Glomerular visceral epithelial cell (primary cell): ENCODE measurements at regions not wholly inside any gene's neighbourhood (a gene's known extent, or its start where the extent isn't known, plus 50 kb on each side); places are given as distances from the start of the nearest gene placed in this dataset.

Source experiments
- DNase-seq: peaks from one replicate; pipeline ENCODE4 v3.0.0-alpha.2; 2016; ENCODE audit errors: extremely low spot score

GRCh38 chr7:98679741-98680140 is 62.7 kb downstream of the NPTX2 start:
- DNase-seq: peak; percentile 17

DNA sequence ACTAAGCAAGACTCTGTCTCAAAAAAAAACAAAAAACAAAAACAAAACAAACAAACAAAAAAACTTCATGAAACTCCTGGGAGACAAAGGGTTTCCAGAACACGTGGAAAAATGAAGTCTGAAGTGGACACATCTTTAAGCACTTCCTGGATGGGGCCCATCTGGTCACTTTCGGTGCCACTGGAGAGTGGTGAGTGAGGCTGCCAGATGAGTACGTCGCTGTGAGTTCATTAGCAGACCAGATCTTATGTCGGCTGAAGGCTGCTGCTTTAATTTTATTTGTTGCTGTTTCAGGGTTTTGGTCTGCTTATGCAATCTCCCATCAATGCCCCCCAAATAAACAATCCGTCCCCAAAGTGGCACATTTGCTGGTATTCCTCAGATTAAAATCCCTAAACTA is 64.4 kb downstream of the NPTX2 start:
- DNase-seq: no peak

GRCh38 chr7:98681951-98682350 is 64.9 kb downstream of the NPTX2 start:
- no peak for DNase-seq

- no peak for DNase-seq
These were observed 66.4 kb downstream of the NPTX2 start for GRCh38 chr7:98683514-98683913.

- DNase-seq: no peak
These were observed 68.5 kb downstream of the NPTX2 start for GRCh38 chr7:98685541-98685940.

DNA sequence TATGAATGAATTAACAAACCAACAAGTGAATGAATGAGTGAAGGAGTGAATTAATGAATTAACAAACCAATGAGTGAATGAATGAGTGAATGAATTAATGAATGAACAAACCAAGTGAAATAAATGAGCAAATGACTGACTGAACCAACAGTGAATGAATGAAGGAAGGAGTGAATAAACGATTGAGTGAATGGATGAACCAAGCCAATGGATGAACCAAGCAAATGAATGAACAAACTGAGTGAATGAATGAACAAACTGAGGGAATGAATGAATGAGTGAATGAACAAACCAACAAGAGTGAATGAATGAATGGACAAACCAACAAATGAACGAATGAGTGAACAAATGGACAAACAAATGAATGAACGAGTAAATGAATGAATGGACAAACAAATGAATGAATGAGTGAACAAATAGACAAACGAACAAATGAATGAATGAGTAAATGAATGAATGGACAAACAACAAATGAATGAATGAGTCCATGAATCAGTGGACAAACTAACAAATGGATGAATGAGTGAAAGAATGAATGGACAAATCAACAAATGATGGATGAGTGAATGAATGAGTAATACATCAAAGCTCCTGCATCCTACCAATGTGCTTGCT is 69.5 kb downstream of the NPTX2 start:
- DNase-seq: no peak

DNA sequence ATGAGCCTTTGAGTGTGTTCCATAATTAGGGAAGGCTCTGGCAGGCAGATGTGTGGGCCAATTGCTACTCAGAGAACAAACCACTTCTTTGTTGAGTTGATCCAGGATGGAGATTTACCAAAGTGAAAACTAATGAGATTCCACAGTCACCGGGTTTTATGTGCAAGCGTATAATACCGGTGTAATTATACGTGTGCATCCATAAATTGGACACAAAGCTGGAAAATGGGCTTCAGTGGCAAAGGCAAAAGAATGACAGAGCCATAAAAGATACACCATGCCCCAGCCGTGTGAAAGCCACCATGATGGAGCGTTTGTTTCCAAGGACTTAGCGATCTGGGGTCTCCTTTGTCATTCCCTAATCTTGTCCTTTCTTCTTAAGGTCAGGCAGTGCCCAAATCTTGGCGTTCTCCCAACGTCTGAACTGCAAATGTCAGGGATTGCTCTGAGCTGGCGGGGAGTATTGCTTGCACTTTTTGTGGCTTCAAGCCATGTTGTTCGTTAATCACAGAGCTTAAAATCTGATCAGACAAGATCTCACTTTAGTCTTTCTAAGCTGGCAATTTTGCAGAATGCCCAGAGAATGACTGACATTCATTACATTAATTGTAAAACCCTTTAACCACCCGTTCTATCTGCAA is 70.1 kb downstream of the NPTX2 start:
- no peak for DNase-seq

DNA sequence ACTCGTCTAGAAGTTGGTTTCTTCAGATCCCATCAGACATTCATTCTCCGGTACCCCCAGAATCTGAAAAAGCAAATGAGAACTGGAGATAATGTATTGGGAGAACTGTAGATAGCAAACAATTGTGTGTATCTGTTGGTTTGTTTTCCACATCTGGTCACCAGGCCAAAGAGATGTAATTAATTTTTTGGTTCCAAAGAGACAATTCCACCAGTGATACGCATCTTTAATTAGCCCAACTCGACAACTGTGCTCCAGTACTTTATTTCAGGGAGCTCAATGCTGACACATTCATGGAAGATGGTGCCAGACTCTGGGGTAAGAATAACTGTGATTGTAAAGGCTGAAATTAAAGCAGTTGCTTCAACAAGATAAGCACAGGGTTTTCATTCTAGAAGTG is 74.5 kb downstream of the NPTX2 start:
- DNase-seq: no peak

GRCh38 chr7:98697083-98697482 is 80.0 kb downstream of the NPTX2 start:
- no peak for DNase-seq

DNA sequence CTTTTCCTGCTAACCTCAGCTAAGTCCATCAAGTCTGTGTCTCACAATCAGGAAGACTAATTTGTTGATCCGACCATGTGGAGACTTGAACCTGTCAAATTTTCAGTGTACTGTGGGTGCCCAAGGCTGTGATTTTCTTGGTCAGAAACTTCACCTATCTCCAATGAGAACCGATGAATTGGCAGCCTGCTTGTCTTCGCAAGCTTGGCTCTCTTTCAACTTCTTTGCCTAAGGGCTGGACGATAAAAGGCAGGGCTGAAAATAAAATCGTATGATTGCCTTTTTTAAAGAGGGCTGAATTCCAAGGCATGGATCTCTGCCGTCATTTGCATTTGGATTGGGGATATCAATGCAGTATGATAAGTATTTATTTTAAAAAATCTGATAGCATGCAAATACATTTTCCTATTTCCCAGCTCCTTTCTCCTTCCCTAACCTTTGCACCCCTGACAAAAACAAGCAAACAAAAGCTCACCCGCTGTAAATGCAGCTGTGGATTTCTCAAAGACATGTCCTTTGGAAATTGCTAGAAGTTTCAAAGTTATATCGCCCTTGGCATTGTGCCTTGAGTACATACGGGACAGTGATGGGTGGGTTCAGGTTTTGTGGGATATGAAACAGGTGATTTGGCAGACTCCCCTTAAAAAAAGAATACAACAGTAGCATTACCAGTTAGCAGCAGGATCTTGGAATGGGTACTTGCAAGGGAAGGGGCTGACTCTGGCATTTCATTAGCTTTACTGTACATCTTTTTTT is 80.6 kb downstream of the NPTX2 start:
- no peak for DNase-seq

GRCh38 chr7:98698976-98699375 is 81.9 kb downstream of the NPTX2 start:
- no peak for DNase-seq

- no peak for DNase-seq
These were observed 83.4 kb downstream of the NPTX2 start for GRCh38 chr7:98700533-98700932.

DNA sequence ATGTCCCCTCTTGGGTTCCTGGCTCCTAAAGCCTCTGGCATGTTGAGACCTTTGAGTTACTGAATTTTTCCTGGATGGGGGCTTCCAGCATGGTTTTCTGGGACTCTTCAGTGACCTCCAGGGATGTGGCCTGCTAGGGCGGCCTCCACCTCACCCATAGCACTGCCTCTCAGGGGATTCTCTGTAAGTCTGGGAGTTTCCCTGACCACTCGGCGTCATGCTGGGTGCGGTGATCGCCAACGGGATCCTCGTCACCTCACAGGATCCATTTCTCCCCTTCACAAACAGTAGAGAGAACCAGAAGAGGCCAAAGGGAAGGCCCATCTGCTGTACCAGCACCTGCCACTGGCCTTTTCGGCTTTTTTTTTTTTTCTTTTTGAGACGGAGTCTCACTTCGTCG is 84.3 kb downstream of the NPTX2 start:
- DNase-seq: no peak

DNA sequence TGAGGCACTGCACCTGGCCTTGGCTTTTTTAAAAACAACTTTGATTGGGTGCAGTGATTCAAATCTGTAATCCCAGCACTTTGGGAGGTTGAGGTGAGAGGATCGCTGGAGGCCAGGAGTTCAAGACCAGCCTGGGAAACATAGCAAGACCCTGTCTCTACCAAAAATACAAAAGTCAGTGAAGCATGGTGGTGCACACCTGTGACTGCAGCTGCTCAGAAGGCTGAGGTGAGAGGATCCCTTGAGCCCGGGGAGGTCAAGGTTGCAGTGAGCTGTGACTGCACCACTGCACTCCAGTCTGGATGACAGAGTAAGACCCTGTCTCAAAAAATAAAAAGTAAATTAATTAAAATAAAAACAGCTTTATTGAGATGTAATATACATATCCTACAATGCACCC is 84.9 kb downstream of the NPTX2 start:
- DNase-seq: no peak

GRCh38 chr7:98703916-98704315 is 86.8 kb downstream of the NPTX2 start:
- no peak for DNase-seq

- no peak for DNase-seq
These were observed 88.5 kb downstream of the NPTX2 start for GRCh38 chr7:98705626-98706025.

DNA sequence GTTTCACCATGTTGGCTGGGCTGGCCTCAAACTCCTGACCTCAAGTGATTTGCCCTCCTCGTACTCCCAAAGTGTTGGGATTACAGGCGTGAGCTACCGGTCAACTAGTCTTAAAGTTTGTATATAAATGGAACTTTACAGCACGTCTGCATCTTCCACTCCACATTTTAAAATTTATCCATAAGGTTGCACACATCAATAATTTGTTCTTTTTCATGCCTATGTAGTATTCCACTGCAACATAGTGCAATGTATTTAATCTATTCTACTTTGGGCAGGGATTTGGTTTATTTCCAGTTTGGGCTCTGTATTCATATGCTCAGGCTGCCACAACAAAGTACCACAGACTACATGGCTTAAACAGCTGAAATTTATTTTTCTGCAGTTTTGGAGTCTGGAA is 90.0 kb downstream of the NPTX2 start:
- DNase-seq: no peak

GRCh38 chr7:98711945-98712344 is 94.9 kb downstream of the NPTX2 start:
- no peak for DNase-seq

DNA sequence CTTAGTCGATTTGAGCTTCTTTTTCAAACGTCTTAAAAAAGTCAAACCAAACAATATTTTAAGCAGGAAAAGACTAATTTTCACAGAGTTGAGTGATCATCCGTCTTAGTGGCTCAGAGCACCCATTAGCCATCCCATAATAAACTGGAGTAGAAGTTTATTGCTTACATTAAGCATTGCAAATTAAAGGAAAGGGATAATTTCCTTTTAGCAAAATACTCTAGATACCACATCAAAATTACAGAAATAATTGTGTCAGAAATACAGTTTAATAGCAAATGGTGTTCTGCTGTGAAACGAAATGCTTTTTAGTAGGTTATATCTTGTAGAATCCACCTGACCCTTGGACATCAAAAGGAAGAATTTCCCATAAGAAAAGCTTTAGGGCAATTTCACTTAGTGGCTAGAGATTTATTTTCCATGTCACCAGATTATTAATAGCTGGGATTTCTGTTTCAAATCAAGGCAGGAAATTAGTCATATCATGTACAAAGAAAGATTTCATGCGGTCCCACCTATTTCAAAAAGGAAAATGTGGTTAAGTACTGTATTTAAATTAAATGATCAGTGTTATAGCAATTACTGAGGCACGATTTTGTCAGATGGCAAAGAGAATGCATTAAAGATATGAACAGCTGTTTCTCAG is 96.2 kb downstream of the NPTX2 start:
- DNase-seq: no peak

GRCh38 chr7:98719396-98719795 is 102.3 kb downstream of the NPTX2 start:
- no peak for DNase-seq

DNA sequence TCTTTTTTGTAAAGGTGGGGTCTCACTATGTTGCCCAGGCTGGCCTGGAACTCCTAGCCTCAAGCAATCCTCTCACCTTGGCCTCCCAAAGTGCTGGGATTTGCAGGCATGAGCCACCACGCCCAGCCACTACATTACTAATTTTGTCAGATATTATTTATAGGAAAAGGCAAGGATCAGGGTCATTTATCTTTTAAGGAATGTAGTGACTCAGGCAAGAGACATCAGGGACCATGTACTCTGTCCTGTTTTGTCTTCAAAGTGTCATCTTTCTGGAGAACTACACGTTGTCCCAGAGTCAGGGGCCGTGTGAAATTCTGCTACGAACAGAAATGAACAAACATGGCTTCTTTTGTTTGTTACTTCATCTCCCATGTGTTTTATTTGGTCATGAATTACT is 105.3 kb downstream of the NPTX2 start:
- no peak for DNase-seq

DNA sequence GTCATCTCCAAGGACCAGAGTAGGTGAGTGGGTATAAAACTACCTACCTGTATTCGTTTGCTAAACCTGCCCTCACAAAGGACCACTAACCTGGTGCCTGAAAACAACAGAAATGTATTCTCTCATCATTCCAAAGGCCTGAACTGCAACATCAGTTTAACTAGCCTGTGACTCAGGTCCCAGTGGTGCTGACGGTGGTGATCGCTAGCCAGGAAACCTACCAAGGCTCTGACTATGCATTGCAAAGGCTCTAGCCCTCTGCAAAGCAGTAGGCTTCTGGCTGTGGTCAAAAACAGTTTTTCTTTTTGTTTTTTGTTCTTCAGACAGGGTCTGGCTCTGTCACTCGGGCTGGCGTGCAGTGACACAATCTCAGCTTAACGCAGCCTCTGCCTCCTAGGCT is 107.5 kb downstream of the NPTX2 start:
- DNase-seq: no peak
